ENCODE measurements at regions not wholly inside any gene's neighbourhood (a gene's known extent, or its start where the extent isn't known, plus 50 kb on each side); places are given as distances from the start of the nearest gene placed in this dataset.
"Not testable (repeated sequence)": the region's sequence is repeated elsewhere in the genome, so short reads cannot be mapped to it uniquely, and the experiment has no call there.

DNA sequence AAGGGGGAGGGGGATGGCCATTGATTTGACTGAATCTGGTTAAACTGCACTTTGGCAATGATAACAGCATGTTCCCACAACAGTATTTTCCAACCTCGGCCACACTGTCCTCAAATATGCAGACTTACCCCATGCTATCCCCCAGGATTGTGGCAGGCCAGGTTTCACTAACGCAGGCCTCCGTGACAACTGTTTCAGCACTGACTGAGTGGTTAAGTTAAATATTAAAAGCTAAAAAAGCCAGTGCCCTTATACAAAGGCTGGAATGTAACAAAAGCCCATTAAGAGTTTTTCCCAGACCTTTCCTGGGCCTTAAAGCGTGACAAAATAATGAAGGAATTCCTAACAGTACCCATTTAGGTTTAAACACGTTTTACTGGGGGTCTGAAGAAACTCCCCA lies 202.9 kb downstream of the USP25 start:
- DNase-seq (ENCODE audit: low read depth in 2 of 2, low spot score in 1 of 2), result no peak

DNA sequence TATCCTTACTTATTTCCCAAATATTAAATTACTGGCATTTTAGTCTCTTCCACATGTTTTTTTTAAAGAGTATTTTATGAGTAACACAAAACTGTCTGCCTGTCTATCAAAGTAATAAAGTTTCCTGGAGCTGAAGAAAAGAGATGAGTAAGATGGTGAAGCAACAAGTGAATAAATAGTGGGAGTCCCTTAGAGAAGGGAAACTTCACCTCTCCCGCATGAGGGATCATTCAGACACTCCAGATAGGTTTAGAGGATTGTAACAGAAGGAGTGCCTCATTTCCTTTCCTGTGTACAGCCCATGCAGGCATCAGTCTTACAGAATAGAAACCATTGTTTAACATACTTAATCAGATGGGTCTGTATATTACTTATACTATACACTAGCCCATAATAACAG lies 205.7 kb downstream of the USP25 start:
- DNase-seq (ENCODE audit: low read depth in 2 of 2, low spot score in 1 of 2), result no peak

DNA sequence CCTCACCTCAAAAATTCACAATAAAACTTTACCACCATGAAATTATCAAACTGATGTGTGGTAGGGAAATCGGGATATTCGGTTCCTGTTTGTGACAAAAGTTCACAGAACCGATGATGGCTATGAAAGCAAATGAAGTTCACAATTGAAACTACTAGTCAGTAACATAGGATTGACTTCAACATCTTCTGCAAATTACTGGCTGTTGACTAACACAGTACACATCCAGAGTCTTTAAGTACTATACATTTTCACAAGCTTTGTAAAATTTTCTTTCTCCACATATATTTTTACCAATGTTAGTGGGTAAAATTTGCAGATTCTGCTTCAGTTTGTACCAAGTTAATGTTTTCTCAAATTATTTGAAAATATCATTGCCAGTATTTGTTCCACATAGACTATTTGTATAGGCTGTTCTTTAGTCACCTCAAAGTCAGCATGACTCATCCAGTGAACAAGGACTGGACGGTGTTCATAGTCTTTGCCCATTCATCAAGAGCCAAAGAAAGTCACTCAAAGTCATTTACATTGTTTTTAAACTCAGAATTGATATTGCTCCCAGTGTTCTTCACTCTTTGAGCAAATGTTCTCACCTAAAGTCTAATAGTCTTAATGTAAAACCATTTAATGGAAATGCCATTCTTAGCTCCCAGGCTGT lies 213.4 kb downstream of the USP25 start:
- no peak for DNase-seq (ENCODE audit: low read depth in 2 of 2, low spot score in 1 of 2)

DNA sequence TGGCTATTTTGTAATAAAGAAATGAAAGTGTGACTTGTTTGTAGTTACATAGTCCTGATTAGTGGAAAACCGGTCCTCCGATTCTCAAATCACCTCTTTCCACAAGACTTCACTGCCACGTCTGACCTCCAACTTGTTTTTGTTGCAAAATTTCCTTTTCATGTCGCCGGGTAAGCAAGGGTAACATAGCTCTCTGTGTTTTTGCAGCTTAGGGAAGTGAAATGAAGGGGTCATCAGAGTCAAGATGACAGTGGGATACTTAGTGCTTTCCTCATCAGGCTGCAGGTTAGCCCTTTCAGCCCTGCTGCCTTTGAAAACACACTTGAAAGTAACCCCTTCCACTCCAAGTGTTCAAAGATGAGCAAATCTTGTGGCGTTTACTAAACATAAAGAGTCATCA lies 217.9 kb downstream of the USP25 start:
- DNase-seq (ENCODE audit: low read depth in 2 of 2, low spot score in 1 of 2), result no peak

GRCh38 chr21:15953551-15954116 lies 223.9 kb downstream of the USP25 start:
- no peak for DNase-seq (ENCODE audit: low read depth in 2 of 2, low spot score in 1 of 2)

DNA sequence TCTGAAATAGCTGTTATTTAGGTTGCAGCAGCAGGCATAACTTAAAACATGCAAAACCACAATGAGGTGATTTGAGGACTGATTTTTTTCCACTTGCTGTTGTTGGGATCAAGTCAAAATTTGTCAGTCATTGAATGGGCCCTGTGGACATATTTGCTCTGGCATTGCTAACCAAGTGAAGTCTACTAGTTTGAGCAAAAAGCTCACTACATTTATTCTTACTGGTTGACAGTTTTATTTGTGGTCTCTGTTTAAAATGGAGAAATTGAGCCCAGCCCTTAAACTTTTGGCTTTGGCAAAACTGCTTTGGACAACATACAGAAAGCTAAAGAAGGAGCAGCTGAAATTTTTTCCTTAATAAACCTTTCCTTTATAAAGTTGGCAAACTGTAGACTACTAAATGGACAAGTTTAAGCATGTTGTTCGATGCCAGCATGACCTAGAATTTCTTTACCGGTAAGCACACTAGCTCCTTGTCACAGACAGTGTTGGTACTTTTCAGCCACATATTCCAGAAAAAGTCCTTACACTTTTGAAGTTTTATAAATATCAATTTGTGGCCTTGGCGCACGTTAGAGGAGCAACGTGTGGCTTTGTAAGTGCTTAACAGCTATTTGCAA lies 234.6 kb downstream of the USP25 start:
- no peak for DNase-seq (ENCODE audit: low read depth in 2 of 2, low spot score in 1 of 2)

DNA sequence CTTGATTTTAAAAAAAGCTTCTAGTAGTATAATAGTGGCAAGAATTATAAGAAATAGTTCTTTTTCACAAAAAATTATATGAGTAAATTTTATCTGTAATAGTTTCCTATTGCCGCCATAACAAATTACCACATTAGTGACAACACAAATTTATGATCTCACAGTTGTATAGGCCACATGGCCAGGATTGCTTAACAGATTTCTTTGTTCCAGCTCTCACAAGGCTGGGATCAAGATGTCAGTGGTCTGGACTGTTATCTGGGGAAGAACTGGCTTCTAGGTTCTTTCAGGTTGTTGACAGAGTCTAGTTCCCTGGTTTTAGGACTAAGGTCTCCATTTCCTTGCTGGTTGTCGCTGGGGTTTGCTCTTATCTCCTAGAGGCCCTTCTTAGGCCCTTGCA lies 236.4 kb downstream of the USP25 start:
- no peak for DNase-seq (ENCODE audit: low read depth in 2 of 2, low spot score in 1 of 2)

DNA sequence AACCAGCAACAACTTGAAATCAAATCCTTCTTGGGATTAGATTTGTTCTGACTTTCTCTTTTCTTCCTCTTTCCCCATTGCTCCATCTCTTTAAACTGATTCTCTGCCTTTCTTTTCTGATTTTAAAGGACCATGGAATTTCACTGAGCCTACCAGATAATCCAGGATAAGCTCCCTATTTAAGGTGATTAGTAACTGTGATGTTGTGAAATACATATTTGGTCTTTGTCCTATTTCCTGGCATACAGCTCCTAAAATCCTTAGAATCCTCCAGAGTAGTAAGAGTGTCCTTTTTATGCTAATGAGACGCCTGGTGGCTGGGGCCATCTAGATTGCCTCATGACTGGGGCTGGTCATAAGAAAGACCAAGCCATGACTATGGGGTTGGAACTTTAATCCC lies 236.9 kb downstream of the USP25 start:
- DNase-seq (ENCODE audit: low read depth in 2 of 2, low spot score in 1 of 2), result no peak

DNA sequence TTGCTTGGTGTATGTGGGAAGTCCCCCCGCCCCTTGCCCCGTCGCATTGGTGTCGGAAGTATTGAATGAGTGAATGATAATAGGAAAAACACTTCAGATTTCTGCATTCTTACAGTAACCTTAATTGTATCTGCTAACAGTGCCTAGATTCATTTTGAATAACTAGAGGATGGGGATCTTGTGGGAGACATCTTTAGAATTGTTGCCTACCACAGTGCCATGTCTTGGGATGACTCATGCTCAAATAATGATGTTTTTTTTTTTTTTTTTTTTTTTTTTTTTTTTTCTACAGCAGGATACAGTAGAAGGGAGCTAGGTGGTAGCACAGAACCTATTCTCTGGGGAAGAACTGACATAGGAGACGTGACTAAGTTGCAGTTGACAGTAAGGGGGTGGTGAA lies 237.9 kb downstream of the USP25 start:
- DNase-seq (ENCODE audit: low read depth in 2 of 2, low spot score in 1 of 2), result no peak

DNA sequence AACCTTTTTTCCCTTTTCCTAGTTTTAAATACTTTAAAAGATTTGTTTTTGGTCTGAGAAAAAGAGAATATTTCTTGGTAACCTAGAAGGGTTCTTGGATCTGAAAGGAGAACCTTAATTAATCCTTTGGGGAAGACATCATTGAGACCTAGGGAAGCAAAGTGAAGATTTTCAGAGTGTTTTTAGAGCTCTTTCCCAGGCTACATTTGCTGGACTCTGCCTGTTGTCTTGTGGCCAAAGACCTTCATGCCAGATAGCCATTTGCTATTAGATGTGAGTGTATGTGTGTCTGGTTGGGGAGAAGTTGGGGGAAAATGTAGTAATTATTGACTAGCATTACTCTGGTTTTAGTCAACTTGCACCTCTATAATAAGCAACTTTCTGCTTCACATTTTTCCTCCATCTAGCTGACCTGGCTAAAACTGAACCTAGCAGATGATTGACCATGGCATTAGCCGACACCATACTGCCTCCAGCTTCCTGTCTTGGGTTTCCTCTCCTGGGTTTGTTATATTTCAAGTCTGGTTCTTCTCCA lies 239.1 kb downstream of the USP25 start:
- no peak for DNase-seq (ENCODE audit: low read depth in 2 of 2, low spot score in 1 of 2)

GRCh38 chr21:15976807-15977206 lies 247.0 kb downstream of the USP25 start:
- DNase-seq (ENCODE audit: low read depth in 2 of 2, low spot score in 1 of 2), result no peak

DNA sequence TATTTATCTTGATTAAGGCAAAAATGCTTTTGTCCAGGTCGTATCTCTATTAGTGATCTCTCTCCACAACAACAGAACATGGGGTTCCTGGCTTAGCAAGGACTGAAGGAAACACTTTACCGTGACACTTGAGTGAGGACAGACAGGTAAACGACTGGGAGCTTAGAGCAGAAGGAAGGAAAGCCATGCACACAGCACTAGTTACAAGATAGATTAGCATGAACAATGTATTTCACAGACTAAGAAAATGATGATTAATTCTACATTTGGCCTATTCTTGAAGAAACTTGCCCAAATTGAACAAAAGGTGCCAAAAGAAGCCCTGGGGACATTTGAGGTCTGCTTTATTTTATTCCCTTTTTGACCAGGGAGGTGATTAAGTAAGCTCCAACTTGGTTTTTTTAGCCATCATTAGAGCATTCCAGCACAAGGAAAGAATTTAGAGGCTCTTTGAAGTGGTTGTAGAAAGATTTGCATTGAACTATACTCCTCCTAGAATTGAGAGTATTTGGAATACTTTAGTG lies 248.5 kb downstream of the USP25 start:
- DNase-seq (ENCODE audit: low read depth in 2 of 2, low spot score in 1 of 2), result no peak

GRCh38 chr21:15979493-15979892 lies 249.7 kb downstream of the USP25 start:
- DNase-seq (ENCODE audit: low read depth in 2 of 2, low spot score in 1 of 2), result not testable (repeated sequence)

- no peak for DNase-seq (ENCODE audit: low read depth in 2 of 2, low spot score in 1 of 2)
These were observed 256.5 kb downstream of the USP25 start for GRCh38 chr21:15986277-15986676.

GRCh38 chr21:15992171-15992570 lies 262.4 kb downstream of the USP25 start:
- no peak for DNase-seq (ENCODE audit: low read depth in 2 of 2, low spot score in 1 of 2)

- no peak for DNase-seq (ENCODE audit: low read depth in 2 of 2, low spot score in 1 of 2)
These were observed 264.2 kb downstream of the USP25 start for GRCh38 chr21:15993951-15994350.

DNA sequence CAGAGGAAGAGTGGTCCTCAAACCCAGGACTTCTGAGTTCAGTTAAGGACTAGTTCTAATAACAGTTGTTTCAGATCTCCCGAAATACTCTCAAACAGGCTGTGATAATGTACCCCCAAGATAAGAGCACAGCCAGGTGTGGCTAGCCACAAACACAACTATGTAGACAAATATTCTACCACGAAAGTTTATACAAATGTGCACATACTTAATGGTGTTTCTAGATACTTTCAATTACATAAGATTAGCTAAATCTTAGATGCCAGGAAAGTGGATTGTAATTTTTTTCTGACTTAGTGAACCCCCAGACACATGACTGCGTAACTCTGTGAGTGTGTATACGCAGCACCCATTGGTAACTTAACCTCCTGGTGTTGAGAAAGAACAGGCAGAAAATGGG lies 270.0 kb downstream of the USP25 start:
- DNase-seq (ENCODE audit: low read depth in 2 of 2, low spot score in 1 of 2), result no peak

- no peak for DNase-seq (ENCODE audit: low read depth in 2 of 2, low spot score in 1 of 2)
These were observed 273.2 kb downstream of the USP25 start for GRCh38 chr21:16002874-16003466.

- no peak for DNase-seq (ENCODE audit: low read depth in 2 of 2, low spot score in 1 of 2)
These were observed 274.3 kb downstream of the USP25 start for GRCh38 chr21:16004086-16004485.

DNA sequence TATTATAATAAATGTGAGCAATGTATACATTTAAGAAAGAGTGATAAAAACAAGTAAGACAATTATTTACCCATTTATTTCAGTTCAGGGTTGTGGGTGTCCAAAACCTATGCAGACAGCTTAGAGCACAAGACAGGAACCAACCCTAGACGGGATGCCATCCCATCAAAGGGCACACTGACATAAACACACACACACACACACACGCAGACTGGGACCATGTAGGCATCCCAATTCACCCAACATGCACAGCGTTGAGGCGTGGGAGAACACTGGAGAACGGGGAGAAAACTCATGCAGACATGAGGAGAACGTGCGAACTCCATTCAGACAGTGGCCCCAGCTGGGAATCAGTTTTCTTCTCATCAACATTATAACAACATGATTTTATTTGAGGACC lies 274.7 kb downstream of the USP25 start:
- DNase-seq (ENCODE audit: low read depth in 2 of 2, low spot score in 1 of 2), result no peak

DNA sequence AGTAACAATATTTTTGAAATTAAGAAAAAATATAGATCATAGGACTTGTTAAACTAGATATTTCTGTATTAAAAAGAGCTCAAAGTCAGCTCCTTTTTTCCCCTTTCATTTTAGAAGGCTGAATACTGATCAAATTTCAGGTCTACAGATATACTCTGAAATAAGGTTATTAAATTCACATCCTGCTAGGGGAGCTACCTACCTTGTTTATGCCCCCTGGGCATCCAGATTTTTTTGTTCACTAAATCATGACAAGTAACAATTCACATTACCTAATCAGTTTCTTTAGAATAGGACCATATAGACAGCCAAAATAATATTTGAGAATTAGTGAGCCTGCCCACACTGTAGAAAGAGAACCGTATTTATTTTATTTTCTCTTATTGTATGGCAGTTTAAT lies 276.2 kb downstream of the USP25 start:
- no peak for DNase-seq (ENCODE audit: low read depth in 2 of 2, low spot score in 1 of 2)

DNA sequence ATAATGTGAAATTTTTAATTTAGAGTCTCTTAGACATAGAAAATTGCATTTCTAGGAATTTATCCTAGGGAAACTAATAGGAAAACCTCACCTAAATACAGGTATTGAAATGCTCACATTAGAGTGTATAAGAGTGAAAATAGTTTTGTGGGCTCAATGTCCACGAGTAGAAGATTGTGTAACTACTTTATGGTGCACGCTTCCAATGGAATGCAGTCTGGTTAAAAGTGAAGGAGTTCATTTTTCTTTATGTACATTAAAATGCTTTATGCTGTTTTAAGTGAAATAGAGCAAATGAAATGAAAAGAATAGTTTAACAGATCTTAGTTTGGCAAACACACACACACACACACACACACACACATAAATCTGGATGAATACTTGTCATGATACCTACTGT lies 278.2 kb downstream of the USP25 start:
- DNase-seq (ENCODE audit: low read depth in 2 of 2, low spot score in 1 of 2), result no peak

Data from stimulated activated CD8-positive, alpha-beta memory T cell treated with anti-CD3 and anti-CD28 coated beads, Interleukin-4, amount 100 ng/mL, for 1 hour (primary cell).